Islet of Langerhans (tissue), 1 donor: ENCODE measurements at regions not wholly inside any gene's neighbourhood (a gene's known extent, or its start where the extent isn't known, plus 50 kb on each side); places are given as distances from the start of the nearest gene placed in this dataset.
"Not testable (repeated sequence)": the region's sequence is repeated elsewhere in the genome, so short reads cannot be mapped to it uniquely, and the experiment has no call there.

Experiments used
- FAIRE-seq: peaks from one replicate; lab custom pipeline; 2011; peaks lifted over from hg19 to GRCh38; lab: Jason Lieb, UNC

- no peak for FAIRE-seq
These were observed 727.4 kb upstream of the CA10 start for GRCh38 chr17:52885882-52886281.

GRCh38 chr17:52883907-52884491, 725.5 kb upstream of the CA10 start:
- not testable (repeated sequence) for FAIRE-seq

GRCh38 chr17:52846767-52847166, 688.3 kb upstream of the CA10 start:
- FAIRE-seq, result not testable (repeated sequence)

- FAIRE-seq, result no peak
These were observed 683.5 kb upstream of the CA10 start for GRCh38 chr17:52841971-52842370.

- FAIRE-seq, result no peak
These were observed 679.0 kb upstream of the CA10 start for GRCh38 chr17:52837492-52837891.

- no peak for FAIRE-seq
These were observed 673.0 kb upstream of the CA10 start for GRCh38 chr17:52831536-52831935.

- no peak for FAIRE-seq
These were observed 670.1 kb upstream of the CA10 start for GRCh38 chr17:52828621-52829020.

- no peak for FAIRE-seq
These were observed 669.0 kb upstream of the CA10 start for GRCh38 chr17:52827526-52827925.

GRCh38 chr17:52824542-52824941, 666.0 kb upstream of the CA10 start:
- FAIRE-seq, result no peak

GRCh38 chr17:52823155-52823554, 664.6 kb upstream of the CA10 start:
- FAIRE-seq, result no peak

- no peak for FAIRE-seq
These were observed 631.9 kb upstream of the CA10 start for GRCh38 chr17:52790359-52790955.

GRCh38 chr17:52789829-52790228, 631.3 kb upstream of the CA10 start:
- no peak for FAIRE-seq

GRCh38 chr17:52776234-52776633, 617.7 kb upstream of the CA10 start:
- no peak for FAIRE-seq

GRCh38 chr17:52762794-52763167, 604.3 kb upstream of the CA10 start:
- FAIRE-seq, result no peak

GRCh38 chr17:52762147-52762793, 603.8 kb upstream of the CA10 start:
- no peak for FAIRE-seq

GRCh38 chr17:52759864-52760263, 601.4 kb upstream of the CA10 start:
- FAIRE-seq, result no peak

- FAIRE-seq, result no peak
These were observed 600.0 kb upstream of the CA10 start for GRCh38 chr17:52758481-52758880.

GRCh38 chr17:52756746-52757145, 598.2 kb upstream of the CA10 start:
- FAIRE-seq, result no peak

- FAIRE-seq, result no peak
These were observed 596.3 kb upstream of the CA10 start for GRCh38 chr17:52754838-52755237.

- no peak for FAIRE-seq
These were observed 592.5 kb upstream of the CA10 start for GRCh38 chr17:52751051-52751450.

GRCh38 chr17:52744179-52744578, 585.7 kb upstream of the CA10 start:
- no peak for FAIRE-seq

- FAIRE-seq, result no peak
These were observed 581.5 kb upstream of the CA10 start for GRCh38 chr17:52740006-52740405.

- FAIRE-seq, result no peak
These were observed 580.3 kb upstream of the CA10 start for GRCh38 chr17:52738791-52739190.

GRCh38 chr17:52737071-52737470, 578.6 kb upstream of the CA10 start:
- FAIRE-seq, result no peak
